ENCODE measurements at regions not wholly inside any gene's neighbourhood (a gene's known extent, or its start where the extent isn't known, plus 50 kb on each side); places are given as distances from the start of the nearest gene placed in this dataset.

- no peaks in the 10 kb centered on the region for H3K9me1 ChIP-seq (ENCODE audit: control insufficient read depth, extremely low read depth, insufficient read depth, low read length)
- H3K4me1 ChIP-seq (ENCODE audit: control insufficient read depth, extremely low read depth, insufficient read depth, low read length), result no peaks in the 10 kb centered on the region
- TF ChIP-seq CTCF (optimal IDR thresholded peaks at IDR 0.05 in 1 of 3, IDR thresholded peaks at IDR 0.05 in 1 of 3, conservative IDR thresholded peaks at IDR 0.05 in 1 of 3; ENCODE audit: extremely low read depth in 1 of 3, insufficient read depth in 2 of 3, low read length in 3 of 3), result no peak
- no peak overlapping the region for H3K27ac ChIP-seq (ENCODE audit: control insufficient read depth, insufficient read depth, low read length)
- no peak for FAIRE-seq
- no peaks in the 10 kb centered on the region for H3K79me2 ChIP-seq (ENCODE audit: control insufficient read depth, insufficient read depth, low read length)
- H3K9me3 ChIP-seq (ENCODE audit: control insufficient read depth, low read depth, low read length), result no peaks in the 10 kb centered on the region
- no peaks in the 10 kb centered on the region for H4K20me1 ChIP-seq (ENCODE audit: control insufficient read depth, extremely low read depth, insufficient read depth, low read length)
- H3K9ac ChIP-seq (ENCODE audit: control insufficient read depth, extremely low read depth, insufficient read depth, low read length), result no peak overlapping the region
- dilution Hi-C loops (cut with MboI; ENCODE audit: extremely low pct_ligation_motif_present, low sequenced_read_pairs), result no loop called here
- no peaks in the 10 kb centered on the region for H3K36me3 ChIP-seq (ENCODE audit: control insufficient read depth in 2 of 2, extremely low read depth in 1 of 2, insufficient read depth in 2 of 2, low read length in 2 of 2)
- no peak overlapping the region for H2AFZ ChIP-seq (ENCODE audit: control insufficient read depth, low read length)
- DNase-seq (ENCODE audit: low read depth, low spot score), result no peak
- no peak overlapping the region for H3K4me2 ChIP-seq (ENCODE audit: control insufficient read depth, extremely low read depth, insufficient read depth, low read depth, low read length)
- H3K4me3 ChIP-seq (ENCODE audit: control insufficient read depth in 2 of 3, extremely low read depth in 1 of 3, insufficient read depth in 2 of 3, low read depth in 1 of 3, low read length in 3 of 3), result no peak overlapping the region
- no peaks in the 10 kb centered on the region for H3K27me3 ChIP-seq (ENCODE audit: control insufficient read depth, extremely low read depth, insufficient read depth, low read length)
Measured at GRCh38 chr13:53439439-53440225, 411.0 kb downstream of the OLFM4 start.

DNA sequence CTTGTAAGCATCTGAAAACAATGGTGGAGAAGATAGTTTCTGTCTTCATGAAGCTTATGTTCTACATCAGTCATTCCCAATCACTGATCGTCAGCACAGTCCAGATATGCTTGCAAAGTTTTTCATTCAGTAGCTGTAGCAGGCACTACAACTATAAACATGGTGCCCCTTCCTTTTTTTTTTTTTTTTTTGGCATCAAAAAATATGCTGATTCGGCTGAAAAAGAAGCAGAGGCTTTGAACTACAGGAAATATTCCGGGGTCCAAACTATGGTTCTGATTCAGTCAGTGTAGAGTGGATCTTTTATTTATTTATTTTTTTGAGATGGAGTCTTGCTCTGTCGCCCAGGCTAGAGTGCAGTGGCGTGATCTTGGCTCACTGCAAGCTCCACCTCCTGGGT lies 414.4 kb downstream of the OLFM4 start:
- FAIRE-seq (no peak), DNase-seq (ENCODE audit: low read depth, low spot score) (no peak)
- no peaks in the 10 kb centered on the region for H3K36me3 ChIP-seq (ENCODE audit: control insufficient read depth in 2 of 2, extremely low read depth in 1 of 2, insufficient read depth in 2 of 2, low read length in 2 of 2)
- dilution Hi-C loops (cut with MboI; ENCODE audit: extremely low pct_ligation_motif_present, low sequenced_read_pairs), result no loop called here
- no peaks in the 10 kb centered on the region for H3K79me2 ChIP-seq (ENCODE audit: control insufficient read depth, insufficient read depth, low read length)
- no peak overlapping the region for H3K4me2 ChIP-seq (ENCODE audit: control insufficient read depth, extremely low read depth, insufficient read depth, low read depth, low read length)
- H3K9ac ChIP-seq (ENCODE audit: control insufficient read depth, extremely low read depth, insufficient read depth, low read length), result no peak overlapping the region
- TF ChIP-seq CTCF (optimal IDR thresholded peaks at IDR 0.05 in 1 of 3, IDR thresholded peaks at IDR 0.05 in 1 of 3, conservative IDR thresholded peaks at IDR 0.05 in 1 of 3; ENCODE audit: extremely low read depth in 1 of 3, insufficient read depth in 2 of 3, low read length in 3 of 3), result no peak
- TF ChIP-seq EZH2 (IDR thresholded peaks at IDR 0.05; ENCODE audit: low read length), result no peak
- H3K9me3 ChIP-seq (ENCODE audit: control insufficient read depth, low read depth, low read length), result no peaks in the 10 kb centered on the region
- no peaks in the 10 kb centered on the region for H3K9me1 ChIP-seq (ENCODE audit: control insufficient read depth, extremely low read depth, insufficient read depth, low read length)
- no peaks in the 10 kb centered on the region for H3K4me1 ChIP-seq (ENCODE audit: control insufficient read depth, extremely low read depth, insufficient read depth, low read length)
- H3K27ac ChIP-seq (ENCODE audit: control insufficient read depth, insufficient read depth, low read length), result no peak overlapping the region
- H2AFZ ChIP-seq (ENCODE audit: control insufficient read depth, low read length), result no peak overlapping the region
- no peaks in the 10 kb centered on the region for H4K20me1 ChIP-seq (ENCODE audit: control insufficient read depth, extremely low read depth, insufficient read depth, low read length)
- no peak overlapping the region for H3K4me3 ChIP-seq (ENCODE audit: control insufficient read depth in 2 of 3, extremely low read depth in 1 of 3, insufficient read depth in 2 of 3, low read depth in 1 of 3, low read length in 3 of 3)
- no peaks in the 10 kb centered on the region for H3K27me3 ChIP-seq (ENCODE audit: control insufficient read depth, extremely low read depth, insufficient read depth, low read length)
